ENCODE measurements at regions not wholly inside any gene's neighbourhood (a gene's known extent, or its start where the extent isn't known, plus 50 kb on each side); places are given as distances from the start of the nearest gene placed in this dataset.

DNA sequence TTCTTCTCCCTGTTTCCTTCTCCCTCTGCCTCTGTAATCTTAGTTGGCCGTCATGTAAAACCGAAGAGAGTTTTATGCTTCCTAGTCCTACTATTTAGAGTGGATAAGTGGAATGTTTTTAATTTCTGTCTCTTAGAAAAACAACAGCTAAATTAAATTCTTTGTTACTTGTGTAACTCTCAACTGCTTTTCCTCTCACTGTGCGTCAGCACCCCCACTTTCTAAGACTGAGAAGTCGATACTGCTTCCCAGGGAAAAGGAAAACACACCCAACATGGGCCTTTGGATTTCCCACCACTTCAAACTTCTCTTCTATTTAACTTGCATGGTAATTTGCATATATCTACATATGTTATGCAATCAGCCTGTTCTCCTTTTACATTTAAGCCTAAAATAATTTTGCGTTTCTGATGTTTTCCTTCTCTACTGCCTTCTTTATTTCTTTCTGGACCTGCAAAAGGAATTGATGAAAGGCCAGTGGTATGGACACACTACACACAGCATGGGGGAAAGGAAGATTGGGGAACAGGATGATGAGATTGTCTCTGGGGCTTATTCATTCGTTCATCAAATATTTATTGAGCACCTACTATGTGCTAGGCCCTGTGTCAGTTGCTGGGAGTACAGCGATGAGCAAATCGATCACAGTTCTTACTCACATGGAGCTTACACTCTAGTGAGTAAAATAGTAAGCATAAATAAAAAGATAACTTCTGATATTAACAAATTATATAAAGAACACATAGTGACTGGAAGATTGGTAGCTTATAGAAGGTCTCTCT lies 52.5 kb upstream of the CTNNA1 start:
- Histone ChIP-seq H3K9ac (ENCODE audit: low read depth in 1 of 2, low read length in 2 of 2) (no peak overlapping the region), H3K9me3 (ENCODE audit: control insufficient read depth in 4 of 4, low read length in 3 of 4) (no peaks in the 10 kb centered on the region), H3K27me3 (ENCODE audit: control insufficient read depth in 4 of 4, insufficient read depth in 4 of 4, low read length in 3 of 4) (no peaks in the 10 kb centered on the region), H3K4me1 (ENCODE audit: control insufficient read depth in 4 of 4, insufficient read depth in 4 of 4, low read length in 3 of 4) (no peaks in the 10 kb centered on the region), H3K4me3 (ENCODE audit: low read depth in 1 of 3, low read length in 3 of 3) (no peak overlapping the region), H3K36me3 (ENCODE audit: control insufficient read depth in 4 of 4, insufficient read depth in 3 of 4, low read depth in 1 of 4, low read length in 3 of 4) (no peaks in the 10 kb centered on the region), H3K27ac (ENCODE audit: low read depth in 1 of 2, low read length in 2 of 2) (no peak overlapping the region)
- no peak for DNase-seq (ENCODE audit: low spot score)
- no peak for TF ChIP-seq FOXA1 (IDR thresholded peaks at IDR 0.05)
- no peak for TF ChIP-seq ATF3 (IDR thresholded peaks at IDR 0.05)
- no peak for TF ChIP-seq CTCF (IDR thresholded peaks at IDR 0.05; ENCODE audit: low read depth, low read length, missing input control)
- WGBS, result 89% methylated on average over 8 of the region's 8 CpGs

GRCh38 chr5:138699482-138699881 lies 53.7 kb upstream of the CTNNA1 start:
- H3K9me3 ChIP-seq (ENCODE audit: control insufficient read depth in 4 of 4, low read length in 3 of 4), result no peaks in the 10 kb centered on the region
- no peak overlapping the region for H3K4me3 ChIP-seq (ENCODE audit: low read depth in 1 of 3, low read length in 3 of 3)
- H3K27ac ChIP-seq (ENCODE audit: low read depth in 1 of 2, low read length in 2 of 2), result no peak overlapping the region
- TF ChIP-seq RXRA (IDR thresholded peaks at IDR 0.05), result no peak
- TF ChIP-seq, protein P1, sequence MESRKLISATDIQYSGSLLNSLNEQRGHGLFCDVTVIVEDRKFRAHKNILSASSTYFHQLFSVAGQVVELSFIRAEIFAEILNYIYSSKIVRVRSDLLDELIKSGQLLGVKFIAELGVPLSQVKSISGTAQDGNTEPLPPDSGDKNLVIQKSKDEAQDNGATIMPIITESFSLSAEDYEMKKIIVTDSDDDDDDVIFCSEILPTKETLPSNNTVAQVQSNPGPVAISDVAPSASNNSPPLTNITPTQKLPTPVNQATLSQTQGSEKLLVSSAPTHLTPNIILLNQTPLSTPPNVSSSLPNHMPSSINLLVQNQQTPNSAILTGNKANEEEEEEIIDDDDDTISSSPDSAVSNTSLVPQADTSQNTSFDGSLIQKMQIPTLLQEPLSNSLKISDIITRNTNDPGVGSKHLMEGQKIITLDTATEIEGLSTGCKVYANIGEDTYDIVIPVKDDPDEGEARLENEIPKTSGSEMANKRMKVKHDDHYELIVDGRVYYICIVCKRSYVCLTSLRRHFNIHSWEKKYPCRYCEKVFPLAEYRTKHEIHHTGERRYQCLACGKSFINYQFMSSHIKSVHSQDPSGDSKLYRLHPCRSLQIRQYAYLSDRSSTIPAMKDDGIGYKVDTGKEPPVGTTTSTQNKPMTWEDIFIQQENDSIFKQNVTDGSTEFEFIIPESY (IDR thresholded peaks at IDR 0.05), result no peak
- TF ChIP-seq, protein P2, sequence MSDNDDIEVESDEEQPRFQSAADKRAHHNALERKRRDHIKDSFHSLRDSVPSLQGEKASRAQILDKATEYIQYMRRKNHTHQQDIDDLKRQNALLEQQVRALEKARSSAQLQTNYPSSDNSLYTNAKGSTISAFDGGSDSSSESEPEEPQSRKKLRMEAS (IDR thresholded peaks at IDR 0.05), result no peak
- no peak for TF ChIP-seq CTCF (IDR thresholded peaks at IDR 0.05; ENCODE audit: low read depth, low read length, missing input control)
- no peak for TF ChIP-seq JUND (IDR thresholded peaks at IDR 0.05)
- no peak for TF ChIP-seq SP1 (IDR thresholded peaks at IDR 0.05)
- no peak for TF ChIP-seq FOXA1 (IDR thresholded peaks at IDR 0.05)
- no peak for TF ChIP-seq ATF3 (IDR thresholded peaks at IDR 0.05)
- TF ChIP-seq RAD21 (IDR thresholded peaks at IDR 0.05), result no peak
- no peak for TF ChIP-seq HNF4A (conservative IDR thresholded peaks at IDR 0.05)
- no peak for TF ChIP-seq TAF1 (conservative IDR thresholded peaks at IDR 0.05)
- no peak for TF ChIP-seq NR2F2 (IDR thresholded peaks at IDR 0.05)
- TF ChIP-seq HNF4G (IDR thresholded peaks at IDR 0.05), result no peak
- TF ChIP-seq YY1 (IDR thresholded peaks at IDR 0.05), result no peak
- no peak for TF ChIP-seq EGR1 (IDR thresholded peaks at IDR 0.05; ENCODE audit: low read depth in 2 of 2)
- no peak for TF ChIP-seq FOXA2 (IDR thresholded peaks at IDR 0.05)
- no peaks in the 10 kb centered on the region for H3K27me3 ChIP-seq (ENCODE audit: control insufficient read depth in 4 of 4, insufficient read depth in 4 of 4, low read length in 3 of 4)
- DNase-seq (ENCODE audit: low spot score), result no peak
- no peaks in the 10 kb centered on the region for H3K4me1 ChIP-seq (ENCODE audit: control insufficient read depth in 4 of 4, insufficient read depth in 4 of 4, low read length in 3 of 4)
- 97% methylated on average over 2 of the region's 2 CpGs for WGBS
- H3K36me3 ChIP-seq (ENCODE audit: control insufficient read depth in 4 of 4, insufficient read depth in 3 of 4, low read depth in 1 of 4, low read length in 3 of 4), result no peaks in the 10 kb centered on the region
- H3K9ac ChIP-seq (ENCODE audit: low read depth in 1 of 2, low read length in 2 of 2), result no peak overlapping the region
